Activated gamma-delta T cell (primary cell): ENCODE measurements at regions not wholly inside any gene's neighbourhood (a gene's known extent, or its start where the extent isn't known, plus 50 kb on each side); places are given as distances from the start of the nearest gene placed in this dataset.

ENCODE experiments used
- DNase-seq: peaks from one replicate; lab custom pipeline; 2025; lab: John Stamatoyannopoulos, UW

GRCh38 chr10:83037653-83038052 is 1101.7 kb upstream of the GHITM start:
- DNase-seq: no peak

- DNase-seq: no peak
These were observed 1100.7 kb upstream of the GHITM start for GRCh38 chr10:83038631-83039030.

- DNase-seq: no peak
These were observed 1093.6 kb upstream of the GHITM start for GRCh38 chr10:83045731-83046130.

- DNase-seq: no peak
These were observed 1088.5 kb upstream of the GHITM start for GRCh38 chr10:83050815-83051214.

- DNase-seq: no peak
These were observed 1076.4 kb upstream of the GHITM start for GRCh38 chr10:83062871-83063270.

- no peak for DNase-seq
These were observed 1065.8 kb upstream of the GHITM start for GRCh38 chr10:83073472-83073871.

GRCh38 chr10:83075016-83075814 is 1064.1 kb upstream of the GHITM start:
- no peak for DNase-seq

GRCh38 chr10:83075815-83076355 is 1063.4 kb upstream of the GHITM start:
- no peak for DNase-seq

- no peak for DNase-seq
These were observed 1062.9 kb upstream of the GHITM start for GRCh38 chr10:83076443-83076842.

GRCh38 chr10:83078160-83078559 is 1061.1 kb upstream of the GHITM start:
- DNase-seq: no peak

GRCh38 chr10:83078645-83079044 is 1060.7 kb upstream of the GHITM start:
- DNase-seq: no peak

- no peak for DNase-seq
These were observed 1055.5 kb upstream of the GHITM start for GRCh38 chr10:83083831-83084230.

- no peak for DNase-seq
These were observed 1050.0 kb upstream of the GHITM start for GRCh38 chr10:83089335-83089734.

GRCh38 chr10:83104616-83105015 is 1034.7 kb upstream of the GHITM start:
- no peak for DNase-seq

- no peak for DNase-seq
These were observed 1030.6 kb upstream of the GHITM start for GRCh38 chr10:83108565-83109333.

GRCh38 chr10:83119346-83119745 is 1020.0 kb upstream of the GHITM start:
- DNase-seq: no peak

- DNase-seq: no peak
These were observed 1017.0 kb upstream of the GHITM start for GRCh38 chr10:83122336-83122735.

GRCh38 chr10:83127942-83128575 is 1011.2 kb upstream of the GHITM start:
- no peak for DNase-seq

- DNase-seq: no peak
These were observed 998.5 kb upstream of the GHITM start for GRCh38 chr10:83140811-83141210.

- no peak for DNase-seq
These were observed 997.2 kb upstream of the GHITM start for GRCh38 chr10:83142074-83142563.

- no peak for DNase-seq
These were observed 994.8 kb upstream of the GHITM start for GRCh38 chr10:83144461-83144860.

GRCh38 chr10:83153714-83154113 is 985.6 kb upstream of the GHITM start:
- no peak for DNase-seq
